Mesenteric fat pad (tissue), 1 donor: ENCODE measurements at regions not wholly inside any gene's neighbourhood (a gene's known extent, or its start where the extent isn't known, plus 50 kb on each side); places are given as distances from the start of the nearest gene placed in this dataset.

Experiments
- DNase-seq: peaks from one replicate; pipeline ENCODE4 v3.0.0-alpha.2; 2020; ENCODE audit warnings: low spot score
- donor health status: DM: yes; HTN: yes; CAD: no.

GRCh38 chr9:113817171-113817570 lies 58.9 kb upstream of the ZNF618 start:
- DNase-seq = no peak

GRCh38 chr9:113818391-113818790 lies 57.7 kb upstream of the ZNF618 start:
- DNase-seq = no peak

GRCh38 chr9:113822315-113822714 lies 53.8 kb upstream of the ZNF618 start:
- no peak for DNase-seq

GRCh38 chr9:113823421-113823820 lies 52.7 kb upstream of the ZNF618 start:
- DNase-seq = no peak
